GM23248 (cell line): ENCODE measurements at regions not wholly inside any gene's neighbourhood (a gene's known extent, or its start where the extent isn't known, plus 50 kb on each side); places are given as distances from the start of the nearest gene placed in this dataset.

Experiments
- DNase-seq: peaks from one replicate; pipeline ENCODE4 v3.0.0-alpha.2; 2015
- H2AFZ ChIP-seq: fragments of 200-600 bp; sonication (generic); 2 replicates; pipeline ENCODE4 v1.6.1; 2016; ENCODE audit warnings: antibody characterized with exemption
- H3F3A ChIP-seq: fragments of 200-600 bp; sonication (generic); 2 replicates; pipeline ENCODE4 v1.6.1; 2016; ENCODE audit warnings: mild to moderate bottlenecking, antibody characterized with exemption, mixed run types; ENCODE audit not compliant: insufficient read depth
- H3K27ac ChIP-seq: fragments of 200-600 bp; sonication (generic); 2 replicates; pipeline ENCODE4 v1.5.1; 2016; ENCODE audit warnings: mild to moderate bottlenecking
- H3K27me3 ChIP-seq: fragments of 200-600 bp; sonication (generic); replicated peaks from 2 replicates; pipeline ENCODE4 v1.6.1; 2016; ENCODE audit warnings: mild to moderate bottlenecking; ENCODE audit not compliant: insufficient read depth
- H3K36me3 ChIP-seq: fragments of 200-600 bp; sonication (generic); 2 replicates; pipeline ENCODE4 v1.6.1; 2016; ENCODE audit warnings: low read depth, mild to moderate bottlenecking
- H3K4me1 ChIP-seq: fragments of 200-600 bp; sonication (generic); 2 replicates; pipeline ENCODE4 v1.6.1; 2016; ENCODE audit warnings: mild to moderate bottlenecking; ENCODE audit not compliant: insufficient read depth
- H3K4me2 ChIP-seq: fragments of 200-600 bp; sonication (generic); one replicate; pipeline ENCODE4 v1.6.1; 2016; ENCODE audit warnings: mild to moderate bottlenecking; ENCODE audit not compliant: unreplicated experiment
- H3K4me3 ChIP-seq: fragments of 200-600 bp; sonication (generic); 2 replicates; pipeline ENCODE4 v1.5.1; 2016; ENCODE audit warnings: mild to moderate bottlenecking
- H3K79me2 ChIP-seq: fragments of 200-600 bp; sonication (generic); 2 replicates; pipeline ENCODE4 v1.6.1; 2016; ENCODE audit warnings: mild to moderate bottlenecking; ENCODE audit not compliant: insufficient read depth
- H3K9ac ChIP-seq: fragments of 200-600 bp; sonication (generic); 2 replicates; pipeline ENCODE4 v1.6.1; 2016; ENCODE audit warnings: mild to moderate bottlenecking
- H3K9me2 ChIP-seq: fragments of 200-600 bp; sonication (generic); 2 replicates; pipeline ENCODE4 v1.6.1; 2016; ENCODE audit warnings: mixed run types, mild to moderate bottlenecking, moderate library complexity; ENCODE audit not compliant: insufficient read depth
- H3K9me3 ChIP-seq: fragments of 200-600 bp; sonication (generic); one replicate; pipeline ENCODE4 v1.6.1; 2017; ENCODE audit warnings: low read depth
- H4K20me1 ChIP-seq: fragments of 200-600 bp; sonication (generic); 2 replicates; pipeline ENCODE4 v1.6.0; 2016; ENCODE audit not compliant: insufficient read depth
- EZH2 ChIP-seq: fragments of 200-600 bp; sonication (generic); IDR thresholded peaks from 2 replicates; pipeline ENCODE4 v1.6.1; 2018; ENCODE audit warnings: antibody characterized with exemption, mild to moderate bottlenecking; ENCODE audit not compliant: insufficient read depth, poor library complexity, severe bottlenecking
- EZH2phosphoT487 ChIP-seq: fragments of 200-600 bp; sonication (generic); IDR thresholded peaks from 2 replicates; pipeline ENCODE4 v1.6.1; 2018; ENCODE audit warnings: antibody characterized with exemption, moderate library complexity, mild to moderate bottlenecking, low read depth; ENCODE audit not compliant: insufficient read depth
- WGBS, 2 experiments: methylation state at CpG; one replicate each; pipeline ENCODE4 v1.1.6; 2015 to 2017; ENCODE audit warnings: low lambda C conversion rate in 2 of 2, low coverage in 1 of 2; ENCODE audit errors: missing lambda C conversion rate in 2 of 2; 5-methylcytosine and 5-hydroxymethylcytosine counted together
- in situ Hi-C: fragments of 300-500 bp; cut with MboI; formaldehyde crosslinking; loops from 2 replicates; pipeline ENCODE4 v1.15.0; 2020

GRCh38 chr7:49702099-49702498, 71.3 kb upstream of the VWC2 start:
- no peaks in the 10 kb centered on the region for H3K9me2 ChIP-seq
- 4% methylated on average over 2 of the region's 2 CpGs for WGBS, 2 experiments
- no peaks in the 10 kb centered on the region for H4K20me1 ChIP-seq
- H3K4me2 ChIP-seq: no peak overlapping the region
- no peaks in the 10 kb centered on the region for H3K9me3 ChIP-seq
- H3K4me3 ChIP-seq: no peak overlapping the region
- H3K27me3 ChIP-seq: no peaks in the 10 kb centered on the region
- H3K9ac ChIP-seq: no peak overlapping the region
- in situ Hi-C loops: no loop called here
- no peak overlapping the region for H3K27ac ChIP-seq
- H3K79me2 ChIP-seq: no peaks in the 10 kb centered on the region
- H2AFZ ChIP-seq: no peak overlapping the region
- no peak for DNase-seq
- no peaks in the 10 kb centered on the region for H3F3A ChIP-seq
- H3K36me3 ChIP-seq: no peaks in the 10 kb centered on the region
- no peaks in the 10 kb centered on the region for H3K4me1 ChIP-seq
- TF ChIP-seq EZH2phosphoT487: no peak
- no peak for TF ChIP-seq EZH2

- Histone ChIP-seq H3K36me3 (no peaks in the 10 kb centered on the region), H3K79me2 (no peaks in the 10 kb centered on the region), H4K20me1 (no peaks in the 10 kb centered on the region), H3F3A (no peaks in the 10 kb centered on the region), H3K9me3 (no peaks in the 10 kb centered on the region), H3K9ac (no peak overlapping the region), H3K4me3 (no peak overlapping the region), H3K9me2 (no peaks in the 10 kb centered on the region), H3K27ac (no peak overlapping the region), H3K4me2 (no peak overlapping the region), H3K27me3 (no peaks in the 10 kb centered on the region), H2AFZ (no peak overlapping the region), H3K4me1 (no peaks in the 10 kb centered on the region)
- in situ Hi-C loops: no loop called here
- WGBS, 2 experiments: 14 to 15% methylated on average over 4 of the region's 4 CpGs
- no peak for DNase-seq
- TF ChIP-seq EZH2phosphoT487 (no peak), EZH2 (no peak)
Observed at GRCh38 chr7:49703337-49703736, 70.1 kb upstream of the VWC2 start.

- in situ Hi-C loops: no loop called here
- Histone ChIP-seq H3K27me3 (no peaks in the 10 kb centered on the region), H3K9me2 (no peaks in the 10 kb centered on the region), H3K4me1 (no peaks in the 10 kb centered on the region), H3K79me2 (no peaks in the 10 kb centered on the region), H3K9me3 (no peaks in the 10 kb centered on the region), H3F3A (no peaks in the 10 kb centered on the region), H3K4me2 (no peak overlapping the region), H3K4me3 (no peak overlapping the region), H2AFZ (no peak overlapping the region), H3K36me3 (no peaks in the 10 kb centered on the region), H3K9ac (no peak overlapping the region), H3K27ac (no peak overlapping the region), H4K20me1 (no peaks in the 10 kb centered on the region)
- no peak for DNase-seq
- whole genome bisulfite sequencing, 2 experiments: 26% methylated on average over 3 of the region's 3 CpGs
- TF ChIP-seq EZH2 (no peak), EZH2phosphoT487 (no peak)
Observed at GRCh38 chr7:49703881-49704280, 69.6 kb upstream of the VWC2 start.

GRCh38 chr7:49706106-49706505, 67.3 kb upstream of the VWC2 start:
- DNase-seq: no peak
- H3K9me3 ChIP-seq: no peaks in the 10 kb centered on the region
- no peak overlapping the region for H3K27ac ChIP-seq
- no peaks in the 10 kb centered on the region for H3K79me2 ChIP-seq
- no peak overlapping the region for H2AFZ ChIP-seq
- H3K4me1 ChIP-seq: no peaks in the 10 kb centered on the region
- no peaks in the 10 kb centered on the region for H3K27me3 ChIP-seq
- WGBS, 2 experiments: 18 to 19% methylated on average over 5 of the region's 5 CpGs
- H3K9me2 ChIP-seq: no peaks in the 10 kb centered on the region
- no peaks in the 10 kb centered on the region for H3F3A ChIP-seq
- no peak overlapping the region for H3K4me2 ChIP-seq
- H3K36me3 ChIP-seq: no peaks in the 10 kb centered on the region
- no peaks in the 10 kb centered on the region for H4K20me1 ChIP-seq
- H3K9ac ChIP-seq: no peak overlapping the region
- in situ Hi-C loops: no loop called here
- TF ChIP-seq EZH2phosphoT487 (no peak), EZH2 (no peak)
- H3K4me3 ChIP-seq: no peak overlapping the region

- TF ChIP-seq EZH2phosphoT487 (no peak), EZH2 (no peak)
- no peak for DNase-seq
- WGBS, 2 experiments: 27 to 31% methylated on average over 3 of the region's 3 CpGs
- Histone ChIP-seq H2AFZ (no peak overlapping the region), H3K27me3 (no peaks in the 10 kb centered on the region), H3K4me2 (no peak overlapping the region), H3K4me3 (no peak overlapping the region), H3K79me2 (no peaks in the 10 kb centered on the region), H3K27ac (no peak overlapping the region), H3K36me3 (no peaks in the 10 kb centered on the region), H3K9me3 (no peaks in the 10 kb centered on the region), H3K4me1 (no peaks in the 10 kb centered on the region), H3K9ac (no peak overlapping the region), H3K9me2 (no peaks in the 10 kb centered on the region), H3F3A (no peaks in the 10 kb centered on the region), H4K20me1 (no peaks in the 10 kb centered on the region)
- in situ Hi-C loops: no loop called here
Observed at GRCh38 chr7:49707891-49708290, 65.5 kb upstream of the VWC2 start.
